ENCODE measurements at regions not wholly inside any gene's neighbourhood (a gene's known extent, or its start where the extent isn't known, plus 50 kb on each side); places are given as distances from the start of the nearest gene placed in this dataset.

GRCh38 chr10:60606343-60607080, 171.8 kb upstream of the CDK1 start (continued):
- TF ChIP-seq ZNF462 (CRISPR knock-in tag; IDR thresholded peaks at IDR 0.05) (no peak), POLR2AphosphoS5 (IDR thresholded peaks at IDR 0.05; ENCODE audit: low read depth) (no peak), EZH2 (IDR thresholded peaks at IDR 0.05; ENCODE audit: low read depth, unreplicated experiment) (no peak), ZNF114 (CRISPR knock-in tag; IDR thresholded peaks at IDR 0.05) (no peak)

- no peaks in the 10 kb centered on the region for H4K20me1 ChIP-seq (replicated peaks; ENCODE audit: insufficient read depth)
- no peak for ATAC-seq
- H2AFZ ChIP-seq: no peak overlapping the region
- H3K9me2 ChIP-seq (ENCODE audit: insufficient read depth): no peaks in the 10 kb centered on the region
- H3K27me3 Mint-ChIP-seq (ENCODE audit: insufficient read depth, low read depth, poor library complexity): no peaks in the 10 kb centered on the region
- H3K4me2 ChIP-seq: no peak overlapping the region
- H3K27me3 ChIP-seq (ENCODE audit: insufficient read depth): no peaks in the 10 kb centered on the region
- no peak overlapping the region for H3K4me3 ChIP-seq
- no peak for DNase-seq (ENCODE audit: low spot score)
- H3K27ac Mint-ChIP-seq: no peak overlapping the region
- no peak overlapping the region for H3K27ac ChIP-seq (ENCODE audit: low read depth)
- no peaks in the 10 kb centered on the region for H3K79me2 ChIP-seq (replicated peaks; ENCODE audit: insufficient read depth)
- no peaks in the 10 kb centered on the region for H3K9me3 Mint-ChIP-seq
- peaks cover 2% of the 10 kb centered on the region; the same call in 1 of the 3 replicates for H3K4me1 Mint-ChIP-seq
- H3K36me3 ChIP-seq (ENCODE audit: insufficient read depth): no peaks in the 10 kb centered on the region
- no peaks in the 10 kb centered on the region for H3K36me3 Mint-ChIP-seq (ENCODE audit: low read depth)
- no peaks in the 10 kb centered on the region for H3F3A ChIP-seq (replicated peaks; ENCODE audit: low read depth)
- no peaks in the 10 kb centered on the region for H3K4me1 ChIP-seq (ENCODE audit: insufficient read depth)
- H3K4me3 Mint-ChIP-seq: no peak overlapping the region
- no peak for TF ChIP-seq ZNF462 (CRISPR knock-in tag; IDR thresholded peaks at IDR 0.05)
- TF ChIP-seq CTCF (conservative IDR thresholded peaks at IDR 0.05; ENCODE audit: low read depth in 2 of 2): no peak
- no peak for TF ChIP-seq EZH2 (IDR thresholded peaks at IDR 0.05; ENCODE audit: low read depth, unreplicated experiment)
- TF ChIP-seq ZNF114 (CRISPR knock-in tag; IDR thresholded peaks at IDR 0.05): no peak
These were observed 172.8 kb upstream of the CDK1 start for GRCh38 chr10:60605476-60605875.

All from GM23338 (cell line).